ENCODE measurements at regions not wholly inside any gene's neighbourhood (a gene's known extent, or its start where the extent isn't known, plus 50 kb on each side); places are given as distances from the start of the nearest gene placed in this dataset.

GRCh38 chr1:201655910-201656309, 117.0 kb downstream of the NAV1 start:
- 100% methylated on average over 2 of the region's 4 CpGs for WGBS (ENCODE audit: insufficient coverage, low coverage, low lambda C conversion rate, missing lambda C conversion rate)
- no peaks in the 10 kb centered on the region for H3K4me1 ChIP-seq
- no peak overlapping the region for H3K27ac ChIP-seq
- intact Hi-C loops (cut with DNase I): no loop called here
- no peaks in the 10 kb centered on the region for H3K36me3 ChIP-seq
- ATAC-seq (no peak), DNase-seq (no peak)
- H3K27me3 ChIP-seq: no peaks in the 10 kb centered on the region
- H3K4me3 ChIP-seq: no peak overlapping the region
- no peak for TF ChIP-seq CTCF (IDR thresholded peaks at IDR 0.05)
- no peak for TF ChIP-seq POLR2A (IDR thresholded peaks at IDR 0.05)
- H3K9me3 ChIP-seq: no peaks in the 10 kb centered on the region

GRCh38 chr1:201656311-201657032, 117.5 kb downstream of the NAV1 start:
- no peaks in the 10 kb centered on the region for H3K27me3 ChIP-seq
- H3K4me1 ChIP-seq: no peaks in the 10 kb centered on the region
- TF ChIP-seq CTCF (IDR thresholded peaks at IDR 0.05): no peak
- TF ChIP-seq POLR2A (IDR thresholded peaks at IDR 0.05): no peak
- intact Hi-C loops (cut with DNase I): no loop called here
- 70% methylated on average over 8 of the region's 8 CpGs for WGBS (ENCODE audit: insufficient coverage, low coverage, low lambda C conversion rate, missing lambda C conversion rate)
- H3K9me3 ChIP-seq: no peaks in the 10 kb centered on the region
- H3K27ac ChIP-seq: no peak overlapping the region
- no peak overlapping the region for H3K4me3 ChIP-seq
- no peaks in the 10 kb centered on the region for H3K36me3 ChIP-seq
- ATAC-seq (no peak), DNase-seq (no peak)

- H3K9me3 ChIP-seq: no peaks in the 10 kb centered on the region
- no peak for DNase-seq
- H3K4me3 ChIP-seq: no peak overlapping the region
- 92% methylated on average over 3 of the region's 3 CpGs for WGBS (ENCODE audit: insufficient coverage, low coverage, low lambda C conversion rate, missing lambda C conversion rate)
- H3K27ac ChIP-seq: no peak overlapping the region
- intact Hi-C loops (cut with DNase I): no loop called here
- no peak for TF ChIP-seq CTCF (IDR thresholded peaks at IDR 0.05)
- TF ChIP-seq POLR2A (IDR thresholded peaks at IDR 0.05): no peak
- H3K27me3 ChIP-seq: no peaks in the 10 kb centered on the region
- ATAC-seq: no peak
- no peaks in the 10 kb centered on the region for H3K4me1 ChIP-seq
- H3K36me3 ChIP-seq: no peaks in the 10 kb centered on the region
Observed at GRCh38 chr1:201659572-201659971, 120.6 kb downstream of the NAV1 start.

DNA sequence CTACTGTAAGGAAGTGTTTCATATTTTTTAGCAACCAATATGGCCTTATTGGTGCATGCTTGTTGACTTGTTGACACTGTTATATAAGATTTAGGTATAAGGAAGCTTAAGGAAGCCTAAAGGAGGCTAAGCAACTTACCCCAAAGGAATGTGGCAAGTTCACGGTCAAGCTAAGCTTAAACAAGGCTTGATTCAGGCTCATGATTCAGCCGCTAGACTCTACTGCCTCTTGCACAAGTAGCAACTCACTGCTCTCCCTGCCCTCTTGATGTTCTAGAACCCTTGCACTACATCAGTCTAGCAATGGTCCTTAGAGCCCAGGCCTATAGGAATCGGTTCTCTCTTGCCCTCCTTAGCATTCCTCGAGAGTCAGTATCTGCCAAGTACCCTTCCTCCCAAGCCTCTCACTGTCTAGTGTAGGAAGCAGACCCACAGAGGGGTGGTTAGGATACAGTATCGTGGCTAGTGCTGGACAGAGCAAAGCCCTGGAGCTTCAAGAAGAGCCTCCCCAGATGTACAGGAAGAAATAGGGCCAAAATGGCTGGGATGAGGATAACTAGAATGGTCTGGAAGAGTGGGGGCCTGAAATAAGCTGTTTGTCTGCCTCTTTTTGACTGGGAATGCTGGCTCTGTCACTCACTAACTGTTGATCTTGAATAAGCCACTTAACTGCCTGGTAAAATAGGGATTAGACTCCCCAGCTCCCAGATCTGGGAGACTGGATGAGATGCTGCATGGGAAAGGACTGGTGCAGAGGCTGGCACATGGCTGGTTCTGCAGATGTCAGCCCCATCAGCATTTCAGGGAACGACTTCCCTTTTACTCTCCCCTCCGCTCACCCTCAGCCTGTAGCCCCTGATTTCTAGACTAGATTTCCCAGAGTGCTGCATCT, 122.2 kb downstream of the NAV1 start:
- no peak overlapping the region for H3K27ac ChIP-seq
- ATAC-seq: no peak
- no peaks in the 10 kb centered on the region for H3K36me3 ChIP-seq
- no peaks in the 10 kb centered on the region for H3K9me3 ChIP-seq
- DNase-seq: no peak
- TF ChIP-seq CTCF (IDR thresholded peaks at IDR 0.05) (no peak), POLR2A (IDR thresholded peaks at IDR 0.05) (no peak)
- no peak overlapping the region for H3K4me3 ChIP-seq
- intact Hi-C loops (cut with DNase I): no loop called here
- WGBS (ENCODE audit: insufficient coverage, low coverage, low lambda C conversion rate, missing lambda C conversion rate): 69% methylated on average over 5 of the region's 7 CpGs
- H3K4me1 ChIP-seq: no peaks in the 10 kb centered on the region
- H3K27me3 ChIP-seq: no peaks in the 10 kb centered on the region

Data from right lobe of liver (tissue), 6 donors.